DMS53 treated with DMSO at 0.1 percent for 48 hours (cell line): ENCODE measurements at regions not wholly inside any gene's neighbourhood (a gene's known extent, or its start where the extent isn't known, plus 50 kb on each side); places are given as distances from the start of the nearest gene placed in this dataset.

ENCODE experiments used
- DNase-seq: peaks from one replicate; lab custom pipeline; 2025; ENCODE audit not compliant: unreplicated experiment; lab: John Stamatoyannopoulos, UW

GRCh38 chr9:10961883-10962282 is 349.1 kb upstream of the PTPRD start:
- no peak for DNase-seq

GRCh38 chr9:10983251-10983650 is 370.4 kb upstream of the PTPRD start:
- DNase-seq = no peak

- no peak for DNase-seq
These were observed 386.8 kb upstream of the PTPRD start for GRCh38 chr9:10999646-11000045.

GRCh38 chr9:11001546-11001945 is 388.7 kb upstream of the PTPRD start:
- DNase-seq = no peak

GRCh38 chr9:11002705-11003104 is 389.9 kb upstream of the PTPRD start:
- no peak for DNase-seq

GRCh38 chr9:11003836-11004235 is 391.0 kb upstream of the PTPRD start:
- DNase-seq = no peak

- no peak for DNase-seq
These were observed 398.9 kb upstream of the PTPRD start for GRCh38 chr9:11011696-11012095.

GRCh38 chr9:11016081-11016480 is 403.3 kb upstream of the PTPRD start:
- DNase-seq = no peak

GRCh38 chr9:11023201-11023600 is 410.4 kb upstream of the PTPRD start:
- no peak for DNase-seq

GRCh38 chr9:11025775-11026174 is 413.0 kb upstream of the PTPRD start:
- no peak for DNase-seq

- no peak for DNase-seq
These were observed 425.6 kb upstream of the PTPRD start for GRCh38 chr9:11038366-11038765.

GRCh38 chr9:11039006-11039405 is 426.2 kb upstream of the PTPRD start:
- no peak for DNase-seq

- DNase-seq = no peak
These were observed 432.8 kb upstream of the PTPRD start for GRCh38 chr9:11045589-11045988.

- DNase-seq = no peak
These were observed 450.5 kb upstream of the PTPRD start for GRCh38 chr9:11063263-11063662.

GRCh38 chr9:11064909-11065308 is 452.1 kb upstream of the PTPRD start:
- no peak for DNase-seq

- no peak for DNase-seq
These were observed 459.4 kb upstream of the PTPRD start for GRCh38 chr9:11072176-11072575.

GRCh38 chr9:11086561-11086960 is 473.8 kb upstream of the PTPRD start:
- no peak for DNase-seq

- no peak for DNase-seq
These were observed 476.1 kb upstream of the PTPRD start for GRCh38 chr9:11088821-11089374.

- DNase-seq = no peak
These were observed 480.2 kb upstream of the PTPRD start for GRCh38 chr9:11092974-11093373.

GRCh38 chr9:11097020-11097419 is 484.2 kb upstream of the PTPRD start:
- no peak for DNase-seq

- no peak for DNase-seq
These were observed 490.7 kb upstream of the PTPRD start for GRCh38 chr9:11103525-11103924.

GRCh38 chr9:11107196-11107595 is 494.4 kb upstream of the PTPRD start:
- no peak for DNase-seq

GRCh38 chr9:11128156-11128555 is 515.4 kb upstream of the PTPRD start:
- DNase-seq = no peak

- no peak for DNase-seq
These were observed 523.0 kb upstream of the PTPRD start for GRCh38 chr9:11135851-11136250.
